B cell (primary cell): ENCODE measurements at regions not wholly inside any gene's neighbourhood (a gene's known extent, or its start where the extent isn't known, plus 50 kb on each side); places are given as distances from the start of the nearest gene placed in this dataset.

ENCODE experiments used
- EZH2 ChIP-seq: IDR thresholded peaks from 2 replicates; pipeline ENCODE4 v1.6.1; 2012; ENCODE audit warnings: borderline replicate concordance, low read depth, mild to moderate bottlenecking, moderate library complexity, low read length; ENCODE audit not compliant: insufficient read depth, poor library complexity, severe bottlenecking
- TF ChIP-seq, protein P1 (sequence below): fragments of 200-600 bp; IDR thresholded peaks from one replicate; pipeline ENCODE4 v1.8.0; 2022; ENCODE audit warnings: antibody characterized with exemption, mild to moderate bottlenecking

GRCh38 chr1:199020051-199020450, 381.2 kb downstream of the PTPRC start:
- TF ChIP-seq, protein P1, sequence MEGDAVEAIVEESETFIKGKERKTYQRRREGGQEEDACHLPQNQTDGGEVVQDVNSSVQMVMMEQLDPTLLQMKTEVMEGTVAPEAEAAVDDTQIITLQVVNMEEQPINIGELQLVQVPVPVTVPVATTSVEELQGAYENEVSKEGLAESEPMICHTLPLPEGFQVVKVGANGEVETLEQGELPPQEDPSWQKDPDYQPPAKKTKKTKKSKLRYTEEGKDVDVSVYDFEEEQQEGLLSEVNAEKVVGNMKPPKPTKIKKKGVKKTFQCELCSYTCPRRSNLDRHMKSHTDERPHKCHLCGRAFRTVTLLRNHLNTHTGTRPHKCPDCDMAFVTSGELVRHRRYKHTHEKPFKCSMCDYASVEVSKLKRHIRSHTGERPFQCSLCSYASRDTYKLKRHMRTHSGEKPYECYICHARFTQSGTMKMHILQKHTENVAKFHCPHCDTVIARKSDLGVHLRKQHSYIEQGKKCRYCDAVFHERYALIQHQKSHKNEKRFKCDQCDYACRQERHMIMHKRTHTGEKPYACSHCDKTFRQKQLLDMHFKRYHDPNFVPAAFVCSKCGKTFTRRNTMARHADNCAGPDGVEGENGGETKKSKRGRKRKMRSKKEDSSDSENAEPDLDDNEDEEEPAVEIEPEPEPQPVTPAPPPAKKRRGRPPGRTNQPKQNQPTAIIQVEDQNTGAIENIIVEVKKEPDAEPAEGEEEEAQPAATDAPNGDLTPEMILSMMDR: no peak
- TF ChIP-seq EZH2: no peak
